Liver (tissue), 8 donors: ENCODE measurements at regions not wholly inside any gene's neighbourhood (a gene's known extent, or its start where the extent isn't known, plus 50 kb on each side); places are given as distances from the start of the nearest gene placed in this dataset.

Experiments used
- DNase-seq: peaks from one replicate; pipeline ENCODE4 v3.0.0-alpha.2; 2017; ENCODE audit warnings: low spot score
- H3K27ac ChIP-seq, 2 donors: one replicate each; pipeline ENCODE4 v1.7.0; 2013; ENCODE audit warnings: inconsistent platforms in 2 of 2, low read length in 2 of 2, control low read depth in 1 of 2, low read depth in 1 of 2, mild to moderate bottlenecking in 1 of 2
- H3K27me3 ChIP-seq, 4 donors: one replicate each; pipeline versions ENCODE4 v1.6.1 to v1.7.0; 2013; ENCODE audit warnings: low read length in 3 of 4, inconsistent platforms in 1 of 4, mild to moderate bottlenecking in 1 of 4, moderate library complexity in 1 of 4; ENCODE audit not compliant: control insufficient read depth in 4 of 4, insufficient read depth in 4 of 4
- H3K36me3 ChIP-seq, 4 donors: one replicate each; pipeline versions ENCODE4 v1.6.1 to v1.7.0; 2013; ENCODE audit warnings: low read length in 3 of 4, mild to moderate bottlenecking in 3 of 4, low read depth in 1 of 4, moderate library complexity in 1 of 4; ENCODE audit not compliant: control insufficient read depth in 4 of 4, insufficient read depth in 3 of 4
- H3K4me1 ChIP-seq, 4 donors: one replicate each; pipeline versions ENCODE4 v1.6.1 to v1.7.0; 2013; ENCODE audit warnings: low read length in 3 of 4, mild to moderate bottlenecking in 3 of 4, moderate library complexity in 1 of 4; ENCODE audit not compliant: control insufficient read depth in 4 of 4, insufficient read depth in 4 of 4
- H3K4me3 ChIP-seq, 3 donors: one replicate each; pipeline versions ENCODE4 v1.6.1 to v1.7.0; 2013; ENCODE audit warnings: low read length in 3 of 3, control low read depth in 1 of 3, low read depth in 1 of 3, mild to moderate bottlenecking in 1 of 3
- H3K9ac ChIP-seq, 2 donors: one replicate each; pipeline ENCODE4 v1.7.0; 2013; ENCODE audit warnings: low read length in 2 of 2, mild to moderate bottlenecking in 2 of 2, moderate library complexity in 2 of 2, control low read depth in 1 of 2, low read depth in 1 of 2
- H3K9me3 ChIP-seq, 4 donors: one replicate each; pipeline versions ENCODE4 v1.6.1 to v1.7.0; 2013; ENCODE audit warnings: low read length in 3 of 4; ENCODE audit not compliant: control insufficient read depth in 4 of 4
- CTCF ChIP-seq: fragments of 150-350 bp; IDR thresholded peaks from 2 replicates; pipeline ENCODE4 v1.5.1; 2017; ENCODE audit warnings: improper control_type of control experiment, low read depth, low read length; ENCODE audit not compliant: missing input control
- EGR1 ChIP-seq, 2 donors: IDR thresholded peaks; 2 replicates each; pipeline ENCODE4 v1.6.1; 2016 to 2018; ENCODE audit warnings: antibody characterized with exemption in 2 of 2, low read depth in 2 of 2
- FOXA1 ChIP-seq: IDR thresholded peaks from 2 replicates; pipeline ENCODE4 v1.6.1; 2016; ENCODE audit warnings: antibody characterized with exemption
- FOXA2 ChIP-seq: IDR thresholded peaks from 2 replicates; pipeline ENCODE4 v1.6.1; 2016; ENCODE audit warnings: antibody characterized with exemption
- GABPA ChIP-seq, 2 donors: IDR thresholded peaks in 1 of 2; conservative IDR thresholded peaks in 1 of 2; 2 replicates each; pipeline ENCODE4 v1.6.1; 2016; ENCODE audit warnings: antibody characterized with exemption in 2 of 2, mild to moderate bottlenecking in 1 of 2, moderate library complexity in 1 of 2
- HNF4A ChIP-seq, 2 donors: conservative IDR thresholded peaks; 2 replicates each; pipeline ENCODE4 v1.6.1; 2016; ENCODE audit warnings: antibody characterized with exemption in 2 of 2, mild to moderate bottlenecking in 2 of 2
- HNF4G ChIP-seq: IDR thresholded peaks from 2 replicates; pipeline ENCODE4 v1.6.1; 2016; ENCODE audit warnings: antibody characterized with exemption
- JUND ChIP-seq, 2 donors: IDR thresholded peaks; 2 replicates each; pipeline ENCODE4 v1.6.1; 2016; ENCODE audit warnings: antibody characterized with exemption in 2 of 2
- MAX ChIP-seq: IDR thresholded peaks from 2 replicates; pipeline ENCODE4 v1.6.1; 2016; ENCODE audit warnings: antibody characterized with exemption
- NR2F2 ChIP-seq: IDR thresholded peaks from 2 replicates; pipeline ENCODE4 v1.6.1; 2016; ENCODE audit warnings: antibody characterized with exemption
- RAD21 ChIP-seq, 2 donors: IDR thresholded peaks; 2 replicates each; pipeline ENCODE4 v1.6.1; 2016; ENCODE audit warnings: antibody characterized with exemption in 2 of 2, mild to moderate bottlenecking in 2 of 2
- REST ChIP-seq: IDR thresholded peaks from 2 replicates; pipeline ENCODE4 v1.6.1; 2016; ENCODE audit warnings: antibody characterized with exemption, mild to moderate bottlenecking
- RXRA ChIP-seq, 2 donors: IDR thresholded peaks; 2 replicates each; pipeline ENCODE4 v1.6.1; 2017 to 2018; ENCODE audit warnings: antibody characterized with exemption in 2 of 2, mild to moderate bottlenecking in 1 of 2
- SP1 ChIP-seq: IDR thresholded peaks from 2 replicates; pipeline ENCODE4 v1.6.1; 2018; ENCODE audit warnings: antibody characterized with exemption, mild to moderate bottlenecking
- TAF1 ChIP-seq: conservative IDR thresholded peaks from 2 replicates; pipeline ENCODE4 v1.6.1; 2016; ENCODE audit warnings: antibody characterized with exemption, mild to moderate bottlenecking
- YY1 ChIP-seq: IDR thresholded peaks from 2 replicates; pipeline ENCODE4 v1.6.1; 2016; ENCODE audit warnings: antibody characterized with exemption, mild to moderate bottlenecking
- ZBTB33 ChIP-seq: IDR thresholded peaks from 2 replicates; pipeline ENCODE4 v1.6.1; 2016; ENCODE audit warnings: antibody characterized with exemption
- WGBS: extraction: QIAGEN DNeasy Blood & Tissue Kit; methylation state at CpG from one replicate; pipeline ENCODE4 v1.1.7; 2013; 5-methylcytosine and 5-hydroxymethylcytosine counted together
- TF ChIP-seq, protein P1 (sequence below): IDR thresholded peaks from 2 replicates; pipeline ENCODE4 v1.6.1; 2016; ENCODE audit warnings: antibody characterized with exemption
- donor health status: healthy.
- donor health status: healthy.
- donor health status: healthy.
- donor health status: healthy.
- donor health status: healthy.

DNA sequence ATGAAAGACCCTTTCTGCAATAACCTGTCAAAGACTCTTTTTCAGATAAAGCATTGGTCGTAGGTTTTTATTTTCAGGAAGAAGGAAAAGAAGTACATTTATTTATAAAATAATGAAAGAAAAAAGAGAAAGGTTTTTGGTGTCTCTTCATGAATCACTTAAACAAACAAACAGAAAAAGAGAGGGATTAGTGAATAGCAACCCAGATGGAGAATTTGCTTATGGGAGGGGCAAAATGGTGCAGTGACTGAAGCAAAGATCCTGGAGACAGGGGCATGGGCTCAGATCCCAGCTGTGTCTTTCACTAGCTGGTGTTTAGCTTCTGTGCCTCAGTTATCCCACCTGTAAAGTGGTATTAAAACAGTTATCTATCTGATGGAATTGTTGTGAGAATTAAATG lies 78.6 kb upstream of the PFN2 start:
- no peaks in the 10 kb centered on the region for H3K27me3 ChIP-seq
- no peak overlapping the region for H3K4me3 ChIP-seq
- no peaks in the 10 kb centered on the region for H3K36me3 ChIP-seq
- whole genome bisulfite sequencing, result 76% methylated on average over 1 of the region's 1 CpG
- no peak overlapping the region for H3K9ac ChIP-seq
- no peaks in the 10 kb centered on the region for H3K4me1 ChIP-seq
- DNase-seq, result no peak
- TF ChIP-seq FOXA1, result no peak
- no peak for TF ChIP-seq JUND (IDR thresholded peaks at IDR 0.05)
- no peak for TF ChIP-seq HNF4G
- TF ChIP-seq NR2F2, result no peak
- TF ChIP-seq GABPA (IDR thresholded peaks at IDR 0.05 in 1 of 2, conservative IDR thresholded peaks at IDR 0.05 in 1 of 2), result no peak
- no peak for TF ChIP-seq CTCF
- TF ChIP-seq YY1, result no peak
- no peak for TF ChIP-seq SP1
- no peak for TF ChIP-seq MAX
- TF ChIP-seq FOXA2, result no peak
- TF ChIP-seq REST, result no peak
- TF ChIP-seq RXRA (IDR thresholded peaks at IDR 0.05), result no peak
- TF ChIP-seq, protein P1, sequence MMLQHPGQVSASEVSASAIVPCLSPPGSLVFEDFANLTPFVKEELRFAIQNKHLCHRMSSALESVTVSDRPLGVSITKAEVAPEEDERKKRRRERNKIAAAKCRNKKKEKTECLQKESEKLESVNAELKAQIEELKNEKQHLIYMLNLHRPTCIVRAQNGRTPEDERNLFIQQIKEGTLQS, result no peak
- no peak for TF ChIP-seq TAF1
- TF ChIP-seq HNF4A (conservative IDR thresholded peaks at IDR 0.05), result no peak
- TF ChIP-seq RAD21 (IDR thresholded peaks at IDR 0.05), result no peak
- TF ChIP-seq ZBTB33, result no peak
- TF ChIP-seq EGR1 (IDR thresholded peaks at IDR 0.05; ENCODE audit: low read depth in 2 of 2), result no peak
- H3K27ac ChIP-seq, result no peak overlapping the region
- peaks cover 0 to 3% (median 1%) of the 10 kb centered on the region in 4 donors for H3K9me3 ChIP-seq

DNA sequence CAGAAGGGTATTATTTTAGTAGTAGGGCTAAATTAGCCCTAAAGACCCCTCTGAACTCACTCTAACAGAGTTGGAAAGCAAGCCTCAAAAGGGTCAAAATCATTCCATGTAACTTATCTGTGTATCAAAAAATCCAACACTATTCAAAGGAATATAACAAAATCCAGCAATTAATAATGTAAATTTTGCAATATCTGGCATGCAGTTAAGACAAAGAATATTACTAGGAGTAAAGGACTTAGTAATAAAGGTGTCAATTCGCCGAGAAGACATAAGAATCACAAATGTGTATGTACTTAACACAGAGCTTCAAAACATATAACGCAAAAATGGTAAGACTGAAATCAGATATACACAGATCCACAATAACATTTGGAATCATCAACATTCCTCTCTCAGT lies 71.2 kb upstream of the PFN2 start:
- peaks cover 3 to 17% (median 16%) of the 10 kb centered on the region in 4 donors for H3K9me3 ChIP-seq
- no peaks in the 10 kb centered on the region for H3K4me1 ChIP-seq
- no peaks in the 10 kb centered on the region for H3K27me3 ChIP-seq
- WGBS, result 87% methylated on average over 3 of the region's 3 CpGs
- H3K36me3 ChIP-seq, result peaks cover 0 to 3% (median 0%) of the 10 kb centered on the region in 4 donors
- no peak overlapping the region for H3K4me3 ChIP-seq
- H3K27ac ChIP-seq, result no peak overlapping the region
- DNase-seq, result no peak
- H3K9ac ChIP-seq, result no peak overlapping the region
- TF ChIP-seq SP1 (no peak), TAF1 (no peak), GABPA (IDR thresholded peaks at IDR 0.05 in 1 of 2, conservative IDR thresholded peaks at IDR 0.05 in 1 of 2) (no peak), HNF4G (no peak), HNF4A (conservative IDR thresholded peaks at IDR 0.05) (no peak), FOXA2 (no peak), RXRA (IDR thresholded peaks at IDR 0.05) (no peak), FOXA1 (no peak), JUND (IDR thresholded peaks at IDR 0.05) (no peak), EGR1 (IDR thresholded peaks at IDR 0.05; ENCODE audit: low read depth in 2 of 2) (no peak), RAD21 (IDR thresholded peaks at IDR 0.05) (no peak), YY1 (no peak), MAX (no peak), NR2F2 (no peak), CTCF (no peak), ZBTB33 (no peak)
- TF ChIP-seq, protein P1, result no peak
